ENCODE measurements at regions not wholly inside any gene's neighbourhood (a gene's known extent, or its start where the extent isn't known, plus 50 kb on each side); places are given as distances from the start of the nearest gene placed in this dataset.
"Not testable (repeated sequence)": the region's sequence is repeated elsewhere in the genome, so short reads cannot be mapped to it uniquely, and the experiment has no call there.

DNA sequence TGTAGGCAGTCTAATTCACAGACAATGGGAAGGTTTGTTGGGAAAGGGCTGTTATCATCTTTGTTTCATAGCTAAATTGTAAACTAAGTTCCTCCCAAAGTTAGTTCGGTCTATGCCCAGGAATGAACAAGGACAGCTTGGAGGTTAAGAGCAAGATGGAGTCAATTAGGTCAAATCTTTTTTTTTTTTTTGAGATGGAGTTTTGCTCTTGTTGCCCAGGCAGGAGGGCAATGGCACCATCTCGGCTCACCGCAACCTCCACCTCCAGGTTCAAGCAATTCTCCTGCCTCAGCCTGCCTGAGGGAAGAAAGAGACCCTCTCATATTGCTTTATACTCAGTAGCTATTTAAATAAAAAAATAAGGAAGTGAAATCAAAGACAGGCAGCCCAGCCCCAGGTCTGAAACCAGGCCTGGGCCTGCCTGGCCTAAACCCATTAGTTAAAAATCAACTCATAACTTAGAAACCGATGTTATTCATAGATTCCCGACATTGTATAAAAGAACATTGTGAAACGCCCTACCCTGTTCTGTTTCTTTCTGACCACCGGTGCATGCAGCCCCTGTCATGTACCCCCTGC is 297.4 kb upstream of the SGCG start:
- Histone ChIP-seq H3K9me3 (ENCODE audit: severe bottlenecking) (no peaks in the 10 kb centered on the region), H3K36me3 (ENCODE audit: low read depth) (no peaks in the 10 kb centered on the region), H3K27ac (ENCODE audit: poor library complexity, severe bottlenecking) (no peak overlapping the region), H3K4me1 (ENCODE audit: insufficient read depth, poor library complexity, severe bottlenecking) (no peaks in the 10 kb centered on the region), H3K4me3 (ENCODE audit: severe bottlenecking) (no peak overlapping the region), H3K27me3 (ENCODE audit: insufficient read depth, poor library complexity, severe bottlenecking) (no peaks in the 10 kb centered on the region)
- TF ChIP-seq, protein P1, sequence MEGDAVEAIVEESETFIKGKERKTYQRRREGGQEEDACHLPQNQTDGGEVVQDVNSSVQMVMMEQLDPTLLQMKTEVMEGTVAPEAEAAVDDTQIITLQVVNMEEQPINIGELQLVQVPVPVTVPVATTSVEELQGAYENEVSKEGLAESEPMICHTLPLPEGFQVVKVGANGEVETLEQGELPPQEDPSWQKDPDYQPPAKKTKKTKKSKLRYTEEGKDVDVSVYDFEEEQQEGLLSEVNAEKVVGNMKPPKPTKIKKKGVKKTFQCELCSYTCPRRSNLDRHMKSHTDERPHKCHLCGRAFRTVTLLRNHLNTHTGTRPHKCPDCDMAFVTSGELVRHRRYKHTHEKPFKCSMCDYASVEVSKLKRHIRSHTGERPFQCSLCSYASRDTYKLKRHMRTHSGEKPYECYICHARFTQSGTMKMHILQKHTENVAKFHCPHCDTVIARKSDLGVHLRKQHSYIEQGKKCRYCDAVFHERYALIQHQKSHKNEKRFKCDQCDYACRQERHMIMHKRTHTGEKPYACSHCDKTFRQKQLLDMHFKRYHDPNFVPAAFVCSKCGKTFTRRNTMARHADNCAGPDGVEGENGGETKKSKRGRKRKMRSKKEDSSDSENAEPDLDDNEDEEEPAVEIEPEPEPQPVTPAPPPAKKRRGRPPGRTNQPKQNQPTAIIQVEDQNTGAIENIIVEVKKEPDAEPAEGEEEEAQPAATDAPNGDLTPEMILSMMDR (IDR thresholded peaks at IDR 0.05; ENCODE audit: poor library complexity, severe bottlenecking), result no peak
- ATAC-seq (ENCODE audit: low read depth) (no peak), DNase-seq (ENCODE audit: low spot score) (no peak)

DNA sequence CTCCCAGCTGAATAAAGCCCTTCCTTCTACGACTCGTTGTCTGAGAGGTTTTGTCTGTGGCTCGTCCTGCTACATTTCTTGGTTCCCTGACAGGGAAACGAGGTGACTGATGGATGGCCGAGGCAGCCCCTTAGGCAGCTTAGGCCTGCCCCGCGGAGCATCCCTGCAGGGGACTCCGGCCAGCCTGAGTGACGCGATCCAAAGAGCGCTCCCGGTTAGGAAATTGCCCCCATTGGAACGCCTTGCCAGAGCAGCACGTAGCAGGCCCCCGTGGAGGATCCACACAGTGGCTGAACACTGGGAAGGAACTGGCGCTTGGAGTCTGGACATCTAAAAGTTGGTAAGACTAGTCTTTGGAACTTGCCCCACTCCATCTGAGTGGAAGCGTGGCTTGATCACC is 296.8 kb upstream of the SGCG start:
- H3K27me3 ChIP-seq (ENCODE audit: insufficient read depth, poor library complexity, severe bottlenecking), result no peaks in the 10 kb centered on the region
- TF ChIP-seq, protein P1 (IDR thresholded peaks at IDR 0.05; ENCODE audit: poor library complexity, severe bottlenecking), result no peak
- no peaks in the 10 kb centered on the region for H3K9me3 ChIP-seq (ENCODE audit: severe bottlenecking)
- DNase-seq (ENCODE audit: low spot score) (no peak), ATAC-seq (ENCODE audit: low read depth) (no peak)
- H3K4me1 ChIP-seq (ENCODE audit: insufficient read depth, poor library complexity, severe bottlenecking), result no peaks in the 10 kb centered on the region
- H3K36me3 ChIP-seq (ENCODE audit: low read depth), result no peaks in the 10 kb centered on the region
- H3K4me3 ChIP-seq (ENCODE audit: severe bottlenecking), result no peak overlapping the region
- no peak overlapping the region for H3K27ac ChIP-seq (ENCODE audit: poor library complexity, severe bottlenecking)

DNA sequence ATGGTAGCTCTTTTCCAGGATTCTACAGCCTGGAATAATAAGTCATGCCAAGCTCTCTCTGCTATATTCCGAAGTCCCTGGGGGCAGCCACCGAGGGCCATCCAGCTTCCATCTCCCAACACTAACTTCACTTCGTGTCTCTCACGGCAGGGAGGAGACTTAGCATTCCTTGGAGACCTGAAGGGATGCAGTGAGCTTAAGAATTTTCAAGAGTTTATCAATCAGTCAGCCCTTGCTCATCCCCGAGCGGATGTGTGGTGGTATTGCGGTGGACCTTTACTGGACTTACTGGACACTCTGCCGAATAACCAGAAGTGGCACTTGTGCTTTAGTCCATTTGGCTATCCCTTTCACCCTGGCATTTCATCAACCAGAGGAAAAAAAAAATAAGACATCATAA is 294.7 kb upstream of the SGCG start:
- H3K27ac ChIP-seq (ENCODE audit: poor library complexity, severe bottlenecking); DNase-seq (ENCODE audit: low spot score); H3K36me3 ChIP-seq (ENCODE audit: low read depth); H3K4me3 ChIP-seq (ENCODE audit: severe bottlenecking); H3K9me3 ChIP-seq (ENCODE audit: severe bottlenecking); H3K27me3 ChIP-seq (ENCODE audit: insufficient read depth, poor library complexity, severe bottlenecking); ATAC-seq (ENCODE audit: low read depth); H3K4me1 ChIP-seq (ENCODE audit: insufficient read depth, poor library complexity, severe bottlenecking): not testable (repeated sequence)

DNA sequence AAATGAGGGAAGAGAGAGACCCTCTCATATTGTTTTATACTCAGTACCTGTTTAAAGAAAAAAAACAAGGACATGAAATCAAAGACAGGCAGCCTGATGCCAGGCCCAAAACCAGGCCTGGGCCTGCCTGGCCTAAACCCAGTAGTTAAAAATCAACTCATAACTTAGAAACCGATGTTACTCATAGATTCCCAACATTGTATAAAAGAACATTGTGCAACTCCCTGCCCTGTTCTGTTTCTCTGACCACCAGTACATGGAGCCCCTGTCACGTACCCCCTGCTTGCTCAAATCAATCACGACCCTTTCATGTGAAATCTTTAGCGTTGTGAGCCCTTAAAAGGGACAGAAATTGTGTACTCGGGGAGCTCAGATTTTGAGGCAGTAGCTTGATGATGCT is 291.4 kb upstream of the SGCG start:
- DNase-seq (ENCODE audit: low spot score); H3K27ac ChIP-seq (ENCODE audit: poor library complexity, severe bottlenecking); ATAC-seq (ENCODE audit: low read depth): not testable (repeated sequence)

DNA sequence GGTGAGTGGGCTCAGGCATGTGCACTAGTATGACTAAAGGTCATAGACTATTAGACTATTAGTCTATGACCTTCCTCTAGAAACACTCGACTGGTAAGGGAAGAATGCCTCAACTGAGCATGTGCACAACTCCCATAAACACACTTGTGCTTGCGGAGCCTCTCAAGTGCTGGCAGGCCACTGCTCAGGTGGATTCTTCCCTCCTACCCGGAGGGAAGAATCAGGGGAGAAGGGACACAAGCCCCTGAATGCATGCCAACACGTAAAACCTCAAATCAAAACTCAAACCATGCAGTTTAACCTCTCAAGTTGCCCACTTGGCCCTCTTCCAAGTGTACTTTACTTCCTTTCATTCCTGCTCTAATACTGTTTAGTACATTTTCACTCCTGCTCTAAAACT is 287.6 kb upstream of the SGCG start:
- TF ChIP-seq, protein P1 (IDR thresholded peaks at IDR 0.05; ENCODE audit: poor library complexity, severe bottlenecking), result no peak
- Histone ChIP-seq H3K27ac (ENCODE audit: poor library complexity, severe bottlenecking) (no peak overlapping the region), H3K27me3 (ENCODE audit: insufficient read depth, poor library complexity, severe bottlenecking) (no peaks in the 10 kb centered on the region), H3K4me1 (ENCODE audit: insufficient read depth, poor library complexity, severe bottlenecking) (no peaks in the 10 kb centered on the region), H3K4me3 (ENCODE audit: severe bottlenecking) (no peak overlapping the region), H3K36me3 (ENCODE audit: low read depth) (no peaks in the 10 kb centered on the region), H3K9me3 (ENCODE audit: severe bottlenecking) (no peaks in the 10 kb centered on the region)
- DNase-seq (ENCODE audit: low spot score) (no peak), ATAC-seq (ENCODE audit: low read depth) (no peak)

More for the DNA sequence above, 291.4 kb upstream of the SGCG start:
- H3K27me3 ChIP-seq (ENCODE audit: insufficient read depth, poor library complexity, severe bottlenecking); H3K4me3 ChIP-seq (ENCODE audit: severe bottlenecking); H3K36me3 ChIP-seq (ENCODE audit: low read depth); H3K9me3 ChIP-seq (ENCODE audit: severe bottlenecking); H3K4me1 ChIP-seq (ENCODE audit: insufficient read depth, poor library complexity, severe bottlenecking): not testable (repeated sequence)

DNA sequence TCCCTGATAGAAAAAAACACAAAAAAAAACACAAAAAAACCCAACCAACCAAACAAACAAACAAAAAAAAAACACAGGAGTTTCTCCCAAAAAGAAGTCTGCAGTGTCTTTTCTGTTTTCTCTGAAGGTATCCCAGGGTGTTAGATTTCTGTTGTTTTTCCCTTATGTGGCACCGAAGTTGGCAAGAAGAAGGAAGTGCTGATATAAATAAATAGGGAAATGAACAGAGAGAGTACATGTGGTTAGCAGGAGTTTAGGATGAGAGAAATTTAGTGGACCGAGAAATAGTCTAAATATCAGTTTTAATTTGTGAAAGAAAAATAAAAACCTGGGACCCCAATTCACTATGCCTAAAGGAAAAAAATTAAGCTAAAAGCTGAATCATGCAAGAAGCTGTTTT is 287.0 kb upstream of the SGCG start:
- Histone ChIP-seq H3K4me3 (ENCODE audit: severe bottlenecking) (no peak overlapping the region), H3K27me3 (ENCODE audit: insufficient read depth, poor library complexity, severe bottlenecking) (no peaks in the 10 kb centered on the region), H3K27ac (ENCODE audit: poor library complexity, severe bottlenecking) (no peak overlapping the region), H3K9me3 (ENCODE audit: severe bottlenecking) (no peaks in the 10 kb centered on the region), H3K4me1 (ENCODE audit: insufficient read depth, poor library complexity, severe bottlenecking) (no peaks in the 10 kb centered on the region), H3K36me3 (ENCODE audit: low read depth) (no peaks in the 10 kb centered on the region)
- ATAC-seq (ENCODE audit: low read depth) (no peak), DNase-seq (ENCODE audit: low spot score) (no peak)
- TF ChIP-seq, protein P1 (IDR thresholded peaks at IDR 0.05; ENCODE audit: poor library complexity, severe bottlenecking), result no peak
